GM21737 (cell line): ENCODE measurements at regions not wholly inside any gene's neighbourhood (a gene's known extent, or its start where the extent isn't known, plus 50 kb on each side); places are given as distances from the start of the nearest gene placed in this dataset.
"Not testable (repeated sequence)": the region's sequence is repeated elsewhere in the genome, so short reads cannot be mapped to it uniquely, and the experiment has no call there.

ENCODE experiments used
- ATAC-seq: cut with Tn5 transposase; IDR thresholded peaks from one replicate; pipeline ENCODE4 v1.9.1; 2021; ENCODE audit warnings: mild to moderate bottlenecking, moderate library complexity; ENCODE audit not compliant: unreplicated experiment

GRCh38 chr6:144746902-144747469 is 461.9 kb downstream of the UTRN start:
- no peak for ATAC-seq

GRCh38 chr6:144749263-144749662 is 464.1 kb downstream of the UTRN start:
- ATAC-seq = no peak

GRCh38 chr6:144753023-144753705 is 468.0 kb downstream of the UTRN start:
- peak; percentile 95 for ATAC-seq

- ATAC-seq = no peak
These were observed 471.3 kb downstream of the UTRN start for GRCh38 chr6:144756469-144756868.

DNA sequence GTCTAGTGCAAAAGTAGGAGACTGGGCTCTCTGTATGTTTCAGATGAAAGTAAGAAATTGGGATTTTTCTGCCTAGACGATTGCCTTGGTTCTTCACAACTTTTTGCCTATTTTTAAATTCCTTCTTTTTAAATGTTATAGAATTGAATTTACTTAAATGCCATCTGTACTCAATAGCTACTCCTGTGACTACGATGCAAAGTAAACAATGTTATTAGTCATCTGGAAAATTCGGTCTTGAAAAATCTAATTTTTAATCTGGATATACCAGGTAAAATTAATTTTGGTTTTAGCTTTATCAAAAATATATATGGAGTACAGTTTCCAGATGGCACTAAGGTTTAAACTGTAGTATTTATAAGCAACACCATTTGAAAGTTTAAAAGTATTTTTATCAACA is 472.2 kb downstream of the UTRN start:
- ATAC-seq = no peak

- no peak for ATAC-seq
These were observed 472.6 kb downstream of the UTRN start for GRCh38 chr6:144757730-144758129.

DNA sequence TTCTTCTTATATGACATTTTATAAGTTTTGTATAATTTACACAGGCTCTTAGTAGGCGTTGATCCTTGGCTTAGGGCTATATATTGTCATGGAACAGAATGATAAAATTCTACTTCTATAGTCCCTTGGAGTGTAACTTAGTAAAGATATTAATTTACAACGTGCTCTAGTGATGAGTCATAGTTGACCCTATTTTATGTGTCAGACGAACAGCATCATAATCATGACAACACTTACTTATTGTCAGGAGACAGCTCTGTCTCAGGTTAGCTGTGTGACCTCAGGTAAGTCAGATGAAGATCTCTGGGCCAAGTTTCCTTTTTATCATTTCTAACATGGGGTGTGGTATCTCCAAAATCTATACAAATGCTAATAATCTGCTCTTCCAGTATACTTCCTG is 473.5 kb downstream of the UTRN start:
- no peak for ATAC-seq

DNA sequence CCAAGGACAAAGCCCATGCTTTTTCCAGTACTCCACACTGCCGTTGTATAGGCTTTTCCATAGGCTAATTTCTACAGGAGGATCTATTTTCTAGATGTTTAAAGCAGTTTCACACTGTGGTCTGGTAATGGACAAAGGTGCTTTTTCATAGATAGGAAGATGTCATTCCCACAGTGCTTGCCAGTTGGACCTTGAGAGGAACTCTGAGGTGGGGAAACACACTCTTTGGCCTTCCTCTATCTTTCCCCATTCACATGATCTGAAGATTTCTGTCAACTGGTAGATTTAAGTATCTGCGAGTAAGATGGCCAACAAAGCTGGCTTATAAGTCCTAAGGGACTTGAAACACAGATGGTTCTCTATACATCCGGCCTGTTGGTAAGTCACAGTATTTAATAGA is 477.3 kb downstream of the UTRN start:
- no peak for ATAC-seq

GRCh38 chr6:144767051-144767450 is 481.9 kb downstream of the UTRN start:
- ATAC-seq = no peak

DNA sequence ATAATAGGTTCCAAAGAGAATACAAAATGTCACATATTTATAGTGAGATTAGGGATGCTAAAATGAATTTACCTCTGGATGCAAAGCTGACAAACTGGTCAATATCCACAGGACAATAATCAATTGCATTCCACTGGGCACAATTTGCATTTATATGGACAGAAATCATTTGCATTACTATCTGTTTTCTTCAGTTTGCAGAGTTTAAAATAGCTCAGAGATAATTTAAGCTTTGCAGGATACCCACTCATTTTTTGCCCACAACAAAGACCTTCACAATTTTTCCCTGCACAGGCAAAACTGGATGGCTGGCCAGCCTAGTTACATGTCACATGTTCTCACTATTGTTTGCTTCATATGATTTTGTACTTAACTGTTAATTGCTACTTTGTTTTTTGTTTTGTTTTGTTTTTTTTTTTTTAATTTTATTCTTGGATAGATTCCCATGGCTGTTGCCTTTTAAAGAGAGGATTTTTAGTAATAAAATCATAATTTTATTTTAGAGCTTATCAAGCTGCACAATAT is 483.5 kb downstream of the UTRN start:
- no peak for ATAC-seq

- ATAC-seq = no peak
These were observed 484.0 kb downstream of the UTRN start for GRCh38 chr6:144769142-144769541.

DNA sequence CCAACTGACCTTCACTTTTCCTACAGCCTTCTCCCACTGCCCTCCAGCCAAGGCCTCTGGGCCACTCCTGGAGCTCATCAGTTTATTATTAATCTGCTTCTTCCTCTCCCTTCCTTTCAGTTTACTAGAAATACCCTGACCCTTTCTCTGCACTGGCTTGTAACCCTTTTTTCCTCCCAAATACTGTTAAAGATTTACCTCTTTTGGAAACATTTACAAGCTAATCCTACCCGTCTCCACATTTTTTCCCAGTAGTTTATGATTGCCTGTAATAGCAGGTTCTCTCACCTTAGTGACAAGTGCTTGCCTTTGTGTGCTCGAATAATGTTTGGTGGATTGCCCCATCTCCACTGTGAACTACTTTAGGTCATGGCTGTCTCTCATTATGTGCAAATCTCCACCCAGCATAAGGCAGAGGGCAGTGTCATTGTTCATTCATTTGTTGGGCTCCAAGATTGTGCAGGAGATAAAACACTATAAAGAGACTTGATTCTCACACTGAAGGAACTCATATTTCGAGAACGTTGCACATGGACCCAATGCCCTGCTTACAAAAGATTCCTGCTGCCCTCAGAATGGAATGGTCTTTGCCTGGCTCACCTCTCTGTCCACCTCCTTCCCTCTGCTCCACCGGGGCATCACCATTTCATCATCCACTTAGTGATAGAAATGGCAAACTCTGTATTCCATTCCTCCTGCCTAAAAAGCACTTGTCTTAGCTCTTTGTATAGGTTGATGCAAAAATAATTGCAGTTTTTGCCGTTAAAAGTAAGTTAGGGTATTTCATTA is 491.1 kb downstream of the UTRN start:
- ATAC-seq = no peak

- no peak for ATAC-seq
These were observed 492.1 kb downstream of the UTRN start for GRCh38 chr6:144777249-144777648.

- no peak for ATAC-seq
These were observed 492.9 kb downstream of the UTRN start for GRCh38 chr6:144778056-144778455.

DNA sequence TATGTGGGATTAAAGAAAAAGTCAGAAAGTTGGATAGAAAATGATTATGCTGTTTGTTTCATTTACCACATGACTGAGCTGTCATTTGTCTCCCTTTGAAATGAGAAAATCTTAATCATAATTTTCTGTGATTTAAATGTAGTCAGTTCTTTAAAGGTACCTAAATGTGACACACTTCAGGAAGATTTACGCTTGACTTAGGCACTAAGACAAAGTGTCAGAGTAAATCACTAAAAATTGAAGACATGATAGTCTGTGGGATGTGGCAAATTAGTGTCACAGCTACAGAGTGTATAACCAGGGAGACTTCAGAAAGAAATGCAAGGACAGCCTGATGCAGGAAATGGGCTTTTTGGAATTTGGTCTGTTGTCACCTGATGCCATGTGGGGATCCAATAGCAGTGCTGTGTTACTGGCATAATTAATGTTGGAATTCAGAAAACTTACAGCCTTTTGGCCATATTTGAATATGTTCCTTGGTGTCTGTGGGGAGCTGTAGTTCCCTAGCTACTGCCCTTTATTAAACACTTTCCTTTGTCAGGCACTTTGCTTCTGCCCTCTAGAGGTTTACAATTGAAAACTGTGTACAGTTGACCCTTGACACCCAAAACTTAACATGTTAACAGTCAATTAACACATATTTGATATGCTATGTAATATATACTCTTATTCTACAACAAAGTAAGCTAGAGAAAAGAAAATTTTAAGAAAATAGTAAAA is 493.8 kb downstream of the UTRN start:
- ATAC-seq = no peak

- ATAC-seq = no peak
These were observed 496.7 kb downstream of the UTRN start for GRCh38 chr6:144781836-144782235.

DNA sequence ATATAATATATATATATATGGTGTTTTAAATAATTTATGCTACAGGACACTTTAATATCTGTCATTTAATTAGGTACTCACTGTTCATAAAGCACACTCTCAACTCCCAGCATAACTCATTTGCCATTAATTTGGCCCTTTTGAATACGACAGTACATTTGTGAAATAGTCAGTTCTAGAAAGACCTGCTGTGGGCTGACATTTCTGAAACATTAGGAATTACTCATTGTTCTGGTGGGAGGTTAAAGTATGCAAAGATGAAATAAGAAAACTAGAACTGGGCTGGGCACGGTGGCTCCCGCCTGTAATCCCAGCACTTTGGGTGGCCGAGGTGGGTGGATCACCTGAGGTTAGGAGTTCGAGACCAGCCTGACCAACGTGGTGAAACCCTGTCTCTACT is 497.5 kb downstream of the UTRN start:
- ATAC-seq = no peak

DNA sequence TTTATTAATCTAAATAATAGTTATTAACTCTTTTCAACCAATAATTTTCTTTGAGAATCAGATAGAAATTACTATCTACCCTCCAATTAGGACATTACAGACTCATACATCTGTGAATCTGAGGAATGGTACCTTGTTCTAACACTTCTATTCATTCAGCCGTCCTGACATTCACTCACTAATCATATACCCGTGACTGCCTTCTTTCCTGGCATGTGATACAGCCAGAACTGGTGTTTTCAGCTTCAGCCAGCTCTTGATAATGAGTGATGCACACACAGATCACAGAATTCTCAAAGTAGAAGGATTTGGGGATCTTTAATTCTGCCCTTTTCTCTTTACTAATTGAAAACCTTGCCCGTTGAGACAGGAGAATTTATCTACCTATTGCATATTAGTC is 499.9 kb downstream of the UTRN start:
- no peak for ATAC-seq

- ATAC-seq = no peak
These were observed 501.7 kb downstream of the UTRN start for GRCh38 chr6:144786825-144787224.

- ATAC-seq = no peak
These were observed 508.6 kb downstream of the UTRN start for GRCh38 chr6:144793744-144794143.

GRCh38 chr6:144795022-144795421 is 509.9 kb downstream of the UTRN start:
- not testable (repeated sequence) for ATAC-seq
